ENCODE measurements at regions not wholly inside any gene's neighbourhood (a gene's known extent, or its start where the extent isn't known, plus 50 kb on each side); places are given as distances from the start of the nearest gene placed in this dataset.
"Not testable (repeated sequence)": the region's sequence is repeated elsewhere in the genome, so short reads cannot be mapped to it uniquely, and the experiment has no call there.

DNA sequence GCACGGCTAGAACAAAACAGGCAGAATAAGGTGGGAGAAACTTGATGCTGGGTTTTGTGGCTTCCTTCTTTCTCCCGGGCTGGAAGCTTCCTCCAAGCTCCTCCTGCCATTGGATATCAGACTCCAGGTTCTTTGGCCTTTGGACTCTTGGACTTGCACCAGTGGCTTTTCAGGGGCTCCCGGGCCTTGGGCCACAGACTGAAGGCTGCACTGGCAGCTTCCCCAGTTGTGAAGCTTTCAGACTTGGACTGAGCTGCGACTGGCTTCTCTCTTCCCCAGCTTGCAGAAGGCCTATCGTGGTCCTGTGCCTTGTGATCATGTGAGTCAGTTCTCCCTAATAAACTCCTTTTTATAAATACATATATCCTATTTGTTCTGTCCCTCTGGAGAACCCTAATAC is 364.4 kb downstream of the DNAH5 start:
- Mint-ChIP-seq H3K27me3 (no peaks in the 10 kb centered on the region), H3K27ac (no peak overlapping the region), H3K9me3 (peaks cover 0 to 7% of the 10 kb centered on the region in 2 donors), H3K4me1 (no peaks in the 10 kb centered on the region), H3K4me3 (no peak overlapping the region)
- ATAC-seq (no peak), DNase-seq (no peak)

DNA sequence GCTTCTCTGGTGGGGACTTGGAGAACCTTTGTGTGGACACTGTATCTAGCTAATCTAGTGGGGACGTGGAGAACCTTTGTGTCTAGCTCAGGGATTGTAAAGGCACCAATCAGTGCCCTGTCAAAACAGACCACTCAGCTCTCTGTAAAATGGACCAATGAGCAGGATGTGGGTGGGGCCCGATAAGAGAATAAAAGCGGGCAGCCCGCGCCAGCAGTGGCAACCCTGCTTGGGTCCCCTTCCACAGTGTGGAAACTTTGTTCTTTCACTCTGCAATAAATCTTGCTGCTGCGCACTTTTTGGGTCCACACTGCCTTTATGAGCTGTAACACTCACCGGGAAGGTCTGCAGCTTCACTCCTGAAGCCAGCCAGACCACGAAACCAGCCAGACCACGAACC is 365.4 kb downstream of the DNAH5 start:
- not testable (repeated sequence) for DNase-seq, H3K4me1 Mint-ChIP-seq, H3K4me3 Mint-ChIP-seq, ATAC-seq, H3K27me3 Mint-ChIP-seq, H3K27ac Mint-ChIP-seq, H3K9me3 Mint-ChIP-seq

DNA sequence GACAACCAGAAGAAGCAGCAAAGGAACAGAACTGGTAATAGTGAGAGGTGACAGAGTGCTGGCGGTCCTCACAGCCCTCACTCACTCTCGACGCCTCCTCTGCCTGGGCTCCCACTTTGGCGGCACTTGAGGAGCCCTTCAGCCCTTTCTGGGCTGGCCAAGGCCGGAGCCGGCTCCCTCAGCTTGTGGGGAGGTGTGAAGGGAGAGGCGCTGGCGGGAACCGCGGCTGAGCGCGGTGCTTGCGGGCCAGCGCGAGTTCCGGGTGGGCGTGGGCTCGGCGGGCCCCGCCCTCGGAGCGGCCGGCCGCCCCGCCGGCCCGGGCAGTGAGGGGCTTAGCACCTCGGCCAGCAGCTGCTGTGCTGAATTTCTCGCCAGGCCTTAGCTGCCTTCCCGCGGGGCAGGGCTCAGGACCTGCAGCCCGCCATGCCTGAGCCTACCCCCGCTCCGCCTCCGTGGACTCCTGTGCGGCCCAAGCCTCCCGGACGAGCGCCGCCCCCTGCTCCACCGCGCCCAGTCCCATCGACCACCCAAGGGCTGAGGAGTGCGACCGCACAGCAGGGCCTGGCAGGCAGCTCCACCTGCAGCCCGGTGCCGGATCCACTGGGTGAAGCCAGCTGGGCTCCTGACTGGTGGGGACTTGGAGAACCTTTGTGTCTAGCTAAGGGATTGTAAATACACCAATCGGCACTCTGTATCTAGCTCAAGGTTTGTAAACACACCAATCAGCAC is 366.0 kb downstream of the DNAH5 start:
- not testable (repeated sequence) for H3K27ac Mint-ChIP-seq, H3K27me3 Mint-ChIP-seq, ATAC-seq, DNase-seq, H3K4me3 Mint-ChIP-seq, H3K9me3 Mint-ChIP-seq, H3K4me1 Mint-ChIP-seq

DNA sequence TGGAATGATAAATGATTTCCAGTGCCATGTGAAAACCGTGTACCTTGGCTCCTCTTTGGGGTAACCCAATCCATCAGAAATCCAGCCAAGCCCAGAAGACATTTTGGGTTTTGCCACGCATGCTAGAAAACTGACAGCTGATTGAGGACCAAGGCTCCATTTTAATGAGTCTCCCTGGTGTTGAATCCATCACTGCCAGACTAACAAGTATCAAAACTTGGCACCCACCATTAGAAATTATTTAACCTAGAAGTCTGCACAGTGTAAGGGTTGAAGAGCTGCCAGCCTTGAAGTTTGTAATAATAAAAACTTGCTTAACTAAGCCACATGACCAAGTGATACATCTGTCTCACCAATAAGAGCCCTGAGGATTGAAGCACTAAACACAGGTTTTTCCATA is 369.9 kb downstream of the DNAH5 start:
- ATAC-seq, result no peak
- DNase-seq, result no peak

DNA sequence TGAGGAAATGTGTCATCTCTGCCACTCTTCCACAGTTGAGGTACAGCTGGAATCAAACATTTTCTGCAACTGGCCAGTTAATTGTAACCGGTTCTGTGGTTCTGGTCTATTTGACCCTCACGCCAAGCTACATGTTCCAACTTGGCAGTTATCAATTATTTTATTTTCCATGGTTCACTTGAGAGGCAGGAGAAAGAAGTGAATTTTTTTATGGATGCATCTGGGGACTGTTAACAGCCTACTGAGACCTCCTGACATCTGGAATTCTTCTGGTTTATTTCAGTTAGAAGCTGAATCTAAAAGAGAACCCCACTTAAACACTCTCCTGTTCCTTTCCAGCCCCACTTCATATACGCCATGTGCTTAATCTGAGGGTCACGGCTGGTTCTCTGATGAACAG is 372.3 kb downstream of the DNAH5 start:
- ATAC-seq (no peak), DNase-seq (no peak)
- Mint-ChIP-seq H3K27me3 (no peaks in the 10 kb centered on the region), H3K4me3 (no peak overlapping the region), H3K9me3 (peaks cover 6 to 9% of the 10 kb centered on the region in 2 donors), H3K4me1 (no peaks in the 10 kb centered on the region), H3K27ac (no peak overlapping the region)

More for the DNA sequence above, 369.9 kb downstream of the DNAH5 start:
- Mint-ChIP-seq H3K27me3 (no peaks in the 10 kb centered on the region), H3K9me3 (peaks cover 5 to 13% of the 10 kb centered on the region in 2 donors), H3K27ac (no peak overlapping the region), H3K4me1 (no peaks in the 10 kb centered on the region), H3K4me3 (no peak overlapping the region)

DNA sequence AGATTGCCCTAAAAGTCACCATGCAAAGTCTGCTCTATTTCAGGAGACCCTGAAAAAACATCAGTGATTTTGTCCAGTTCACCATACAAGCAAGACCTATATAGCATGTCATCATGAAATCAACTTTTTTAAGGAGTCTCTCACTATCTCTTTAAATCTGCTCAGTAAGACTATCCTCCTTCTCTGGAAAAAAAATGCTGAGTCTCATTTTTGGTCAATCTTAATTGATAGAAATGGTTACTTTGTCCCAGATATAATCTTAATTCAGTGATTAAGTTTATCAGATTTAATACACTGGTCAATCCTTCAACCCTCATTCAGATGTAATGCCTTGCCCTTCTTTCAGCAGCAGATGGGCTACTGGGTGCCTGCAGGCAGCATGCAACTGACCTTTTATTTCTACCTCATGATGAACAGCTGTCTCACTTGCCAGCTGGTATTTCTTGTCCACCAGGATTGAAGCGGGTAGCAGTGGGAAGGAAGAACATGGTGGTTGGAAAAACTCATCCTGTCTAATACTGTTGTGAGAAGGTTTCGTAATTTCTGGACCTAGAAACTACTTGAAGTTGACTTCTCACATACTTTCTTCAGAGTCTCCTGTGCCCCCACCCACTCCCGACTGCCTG is 375.3 kb downstream of the DNAH5 start:
- Mint-ChIP-seq H3K4me1 (no peaks in the 10 kb centered on the region), H3K27ac (no peak overlapping the region), H3K9me3 (peaks cover 9 to 13% of the 10 kb centered on the region in 2 donors), H3K27me3 (no peaks in the 10 kb centered on the region), H3K4me3 (no peak overlapping the region)
- DNase-seq, result no peak
- ATAC-seq, result no peak

DNA sequence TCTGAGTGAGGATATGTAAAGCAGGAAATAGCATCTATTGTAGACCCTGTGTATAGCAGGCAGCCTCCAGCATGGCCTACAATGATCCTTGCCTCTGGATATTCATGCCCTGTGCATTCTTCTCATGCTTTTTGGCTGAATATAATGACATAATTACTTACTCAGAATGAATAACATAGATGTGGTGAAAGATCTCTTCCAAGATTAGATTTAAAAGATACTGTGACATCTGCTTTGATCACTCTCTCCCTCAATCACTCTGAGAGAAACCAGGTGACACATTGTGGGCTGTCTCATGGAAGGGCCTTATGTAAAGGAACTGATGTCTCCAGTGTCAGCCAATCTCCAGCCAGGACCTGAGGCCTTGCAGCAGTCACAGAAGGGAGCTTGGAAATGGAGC is 376.7 kb downstream of the DNAH5 start:
- ATAC-seq, result no peak

DNA sequence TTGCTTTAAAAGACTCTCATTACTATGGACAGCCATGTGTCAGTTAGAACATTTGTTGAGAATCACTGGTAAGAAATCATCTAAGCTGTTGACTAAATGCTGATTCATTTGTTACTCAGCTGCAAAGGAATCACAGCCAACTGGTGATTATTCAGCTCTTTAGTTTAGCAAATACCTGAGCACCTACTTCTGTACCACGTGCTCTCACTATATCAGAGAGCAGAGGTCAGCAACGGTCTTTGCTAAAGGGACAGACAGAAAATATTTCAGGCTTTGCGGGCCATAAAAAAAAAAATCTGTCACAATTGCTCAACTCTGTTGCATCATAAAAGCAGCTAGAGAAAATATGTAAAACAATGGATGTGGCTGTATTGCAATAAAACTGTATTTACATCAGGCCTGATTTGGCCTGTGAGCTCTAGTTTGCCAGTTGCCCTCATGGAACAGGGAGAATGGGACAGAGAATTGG is 377.6 kb downstream of the DNAH5 start:
- no peak overlapping the region for H3K4me3 Mint-ChIP-seq
- H3K4me1 Mint-ChIP-seq, result no peaks in the 10 kb centered on the region
- ATAC-seq (no peak), DNase-seq (no peak)
- H3K9me3 Mint-ChIP-seq, result peaks cover 9 to 15% of the 10 kb centered on the region in 2 donors
- H3K27ac Mint-ChIP-seq, result no peak overlapping the region
- no peaks in the 10 kb centered on the region for H3K27me3 Mint-ChIP-seq

More for the DNA sequence above, 376.7 kb downstream of the DNAH5 start:
- Mint-ChIP-seq H3K4me3 (no peak overlapping the region), H3K9me3 (peaks cover 9 to 15% of the 10 kb centered on the region in 2 donors), H3K27me3 (no peaks in the 10 kb centered on the region), H3K27ac (no peak overlapping the region), H3K4me1 (no peaks in the 10 kb centered on the region)
- no peak for DNase-seq

DNA sequence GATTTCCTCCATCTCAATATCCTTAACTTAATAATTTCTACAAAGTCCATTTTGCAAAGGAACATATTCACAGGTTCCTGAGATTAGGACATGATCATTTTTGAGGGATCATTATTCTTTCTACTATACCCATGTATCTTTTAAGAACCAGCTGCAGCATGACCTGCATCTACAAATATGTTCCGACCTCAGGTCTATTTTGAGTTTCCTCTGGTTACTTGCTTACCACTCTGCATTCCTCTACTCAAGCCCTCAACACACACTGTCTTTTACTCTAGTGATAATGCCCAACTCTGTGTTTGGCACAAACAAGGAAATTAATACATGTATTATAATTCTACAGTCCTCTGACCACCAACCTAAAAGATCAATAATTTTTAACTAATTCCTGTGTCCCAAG is 386.1 kb downstream of the DNAH5 start:
- ATAC-seq (no peak), DNase-seq (no peak)
- peaks cover 14 to 16% of the 10 kb centered on the region in 2 donors for H3K9me3 Mint-ChIP-seq
- no peak overlapping the region for H3K4me3 Mint-ChIP-seq
- no peak overlapping the region for H3K27ac Mint-ChIP-seq
- H3K27me3 Mint-ChIP-seq, result no peaks in the 10 kb centered on the region
- no peaks in the 10 kb centered on the region for H3K4me1 Mint-ChIP-seq

DNA sequence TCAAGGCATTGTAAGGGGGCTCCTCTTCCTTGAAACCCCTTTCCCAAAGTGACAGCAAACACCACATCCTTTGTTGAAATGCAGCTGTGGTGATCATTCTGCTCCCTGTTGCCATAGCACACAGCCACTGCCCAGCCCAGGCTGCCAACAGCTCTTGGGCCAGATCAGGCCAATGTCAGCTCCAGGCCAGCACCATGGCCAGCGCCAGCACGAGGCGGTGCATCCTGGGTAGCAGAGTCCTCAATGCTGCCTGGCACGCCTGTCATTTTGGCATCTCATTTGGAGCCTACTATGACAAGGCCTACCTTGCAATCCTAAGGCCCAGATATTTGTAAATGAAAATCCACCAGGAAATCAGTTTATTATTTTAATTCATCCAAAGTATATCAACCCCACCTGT is 390.6 kb downstream of the DNAH5 start:
- H3K4me3 Mint-ChIP-seq, result no peak overlapping the region
- H3K9me3 Mint-ChIP-seq, result peaks cover 10 to 16% of the 10 kb centered on the region in 2 donors
- no peaks in the 10 kb centered on the region for H3K27me3 Mint-ChIP-seq
- ATAC-seq (no peak), DNase-seq (no peak)
- no peaks in the 10 kb centered on the region for H3K4me1 Mint-ChIP-seq
- H3K27ac Mint-ChIP-seq, result no peak overlapping the region

DNA sequence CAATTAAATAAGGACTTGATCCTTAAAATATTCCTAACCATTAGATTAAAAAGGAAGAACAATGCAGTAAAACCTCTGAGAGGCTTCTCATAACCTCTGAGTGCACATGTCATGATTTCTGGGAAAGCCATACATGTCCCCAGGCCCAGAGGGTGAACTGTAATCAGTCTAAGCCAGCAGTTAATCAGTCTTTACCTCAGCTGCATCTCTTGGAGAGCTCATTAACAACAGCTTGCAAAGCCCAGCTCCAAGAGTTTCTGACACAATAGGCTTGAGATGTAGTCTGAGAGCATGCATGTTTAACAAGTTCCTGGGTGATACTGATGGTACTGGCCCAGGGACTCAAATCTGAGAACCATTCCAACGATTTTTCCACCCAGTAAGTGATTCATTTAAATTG is 392.1 kb downstream of the DNAH5 start:
- Mint-ChIP-seq H3K4me1 (no peaks in the 10 kb centered on the region), H3K27me3 (no peaks in the 10 kb centered on the region)
- no peak for ATAC-seq

DNA sequence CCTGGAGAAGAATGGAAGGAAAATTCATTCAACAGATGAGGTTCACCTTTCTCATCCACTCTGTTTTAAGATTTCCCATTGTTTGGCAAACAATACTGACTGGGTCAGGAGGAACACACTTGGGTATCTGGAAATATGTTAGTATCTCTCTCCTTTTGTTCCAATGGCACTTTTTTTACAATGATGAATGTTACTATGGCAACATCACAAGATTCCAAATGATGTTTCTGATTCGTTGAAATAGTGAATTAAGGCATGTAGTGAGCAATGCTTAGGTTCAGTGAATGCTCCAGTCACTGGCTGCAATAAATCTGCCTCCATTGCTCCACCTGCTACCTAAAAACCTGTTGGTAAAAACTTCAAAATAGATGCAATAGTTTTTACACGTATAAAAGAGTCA is 392.8 kb downstream of the DNAH5 start:
- Mint-ChIP-seq H3K4me3 (no peak overlapping the region), H3K4me1 (no peaks in the 10 kb centered on the region), H3K27me3 (no peaks in the 10 kb centered on the region), H3K27ac (no peak overlapping the region), H3K9me3 (no peaks in the 10 kb centered on the region)
- DNase-seq, result no peak
- ATAC-seq, result no peak

More for the DNA sequence above, 392.1 kb downstream of the DNAH5 start:
- H3K4me3 Mint-ChIP-seq, result no peak overlapping the region
- peaks cover 5 to 7% of the 10 kb centered on the region in 2 donors for H3K9me3 Mint-ChIP-seq
- no peak overlapping the region for H3K27ac Mint-ChIP-seq
- DNase-seq, result no peak

DNA sequence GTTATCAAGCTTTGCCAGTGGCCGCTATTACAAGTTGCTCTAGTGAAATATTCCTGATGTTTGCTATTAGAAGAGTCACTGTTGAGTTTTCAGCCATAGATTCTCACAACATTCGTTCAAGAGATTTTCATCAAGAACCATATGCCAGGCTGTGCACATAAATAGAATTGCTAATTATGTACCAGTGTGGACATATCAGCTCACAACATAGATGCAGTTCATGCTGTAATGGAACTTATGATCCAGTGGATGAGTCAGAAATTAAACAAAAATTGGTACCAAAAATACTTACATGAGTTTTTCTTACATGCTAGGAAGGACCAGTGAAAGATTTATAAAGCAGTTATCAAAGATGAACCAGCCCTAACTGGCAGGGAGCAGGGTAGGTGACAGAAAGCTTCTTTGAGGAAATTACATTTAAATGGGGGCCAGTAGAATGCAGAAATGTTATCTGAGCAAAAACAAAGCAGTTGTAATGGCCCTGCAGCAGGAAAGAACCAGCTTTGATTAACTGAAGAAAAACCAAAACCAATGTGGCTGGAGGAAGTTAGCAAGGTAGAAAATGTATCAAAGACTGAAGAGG is 404.2 kb downstream of the DNAH5 start:
- peaks cover 0 to 11% of the 10 kb centered on the region in 2 donors for H3K9me3 Mint-ChIP-seq
- H3K27me3 Mint-ChIP-seq, result no peaks in the 10 kb centered on the region
- DNase-seq, result no peak
- no peaks in the 10 kb centered on the region for H3K4me1 Mint-ChIP-seq
- no peak overlapping the region for H3K4me3 Mint-ChIP-seq
- H3K27ac Mint-ChIP-seq, result no peak overlapping the region
- ATAC-seq, result no peak

DNA sequence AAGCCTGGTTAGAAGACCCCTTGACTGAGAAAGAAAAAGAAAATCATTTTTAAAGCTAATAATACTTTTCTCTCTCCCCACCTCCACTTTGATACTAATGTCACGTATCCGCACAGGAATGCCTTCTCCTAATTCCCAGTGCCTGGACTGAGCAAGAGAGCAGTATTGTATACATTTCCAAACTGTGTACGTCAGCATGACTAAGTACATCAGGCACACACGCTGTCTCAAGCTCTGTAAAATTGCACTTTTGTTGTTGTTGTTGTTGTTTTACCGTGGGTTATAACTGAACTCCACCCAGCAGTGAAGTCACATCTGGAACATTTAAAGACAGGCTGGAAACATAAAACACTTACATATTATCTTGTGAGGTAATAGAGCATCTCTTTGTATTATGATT is 407.6 kb downstream of the DNAH5 start:
- H3K4me3 Mint-ChIP-seq, result no peak overlapping the region
- H3K9me3 Mint-ChIP-seq, result peaks cover 0 to 7% of the 10 kb centered on the region in 2 donors

DNA sequence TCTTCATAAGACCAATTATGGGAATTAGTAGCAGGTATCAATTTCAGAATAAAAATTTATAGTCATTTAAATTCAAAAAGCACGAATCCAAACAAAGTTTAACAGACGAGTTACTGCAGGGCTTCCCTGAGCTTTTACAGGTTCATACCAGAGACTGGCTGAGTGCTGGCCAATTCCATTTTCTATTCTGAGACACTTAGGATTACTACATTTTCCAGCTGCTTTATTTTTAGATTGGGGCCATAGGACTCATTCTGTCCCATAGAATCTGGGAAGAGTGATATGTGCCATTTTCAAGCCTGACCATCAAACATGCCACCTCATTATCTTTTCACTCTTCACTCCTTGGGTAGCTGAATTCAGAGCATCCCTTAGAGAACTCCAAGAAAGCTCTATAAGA is 410.7 kb downstream of the DNAH5 start:
- no peak overlapping the region for H3K27ac Mint-ChIP-seq
- ATAC-seq, result no peak
- no peak overlapping the region for H3K4me3 Mint-ChIP-seq
- no peaks in the 10 kb centered on the region for H3K27me3 Mint-ChIP-seq
- no peaks in the 10 kb centered on the region for H3K4me1 Mint-ChIP-seq
- peaks cover 0 to 7% of the 10 kb centered on the region in 2 donors for H3K9me3 Mint-ChIP-seq
- no peak for DNase-seq

More for the DNA sequence above, 407.6 kb downstream of the DNAH5 start:
- DNase-seq (no peak), ATAC-seq (no peak)
- Mint-ChIP-seq H3K27me3 (no peaks in the 10 kb centered on the region), H3K27ac (no peak overlapping the region), H3K4me1 (no peaks in the 10 kb centered on the region)

DNA sequence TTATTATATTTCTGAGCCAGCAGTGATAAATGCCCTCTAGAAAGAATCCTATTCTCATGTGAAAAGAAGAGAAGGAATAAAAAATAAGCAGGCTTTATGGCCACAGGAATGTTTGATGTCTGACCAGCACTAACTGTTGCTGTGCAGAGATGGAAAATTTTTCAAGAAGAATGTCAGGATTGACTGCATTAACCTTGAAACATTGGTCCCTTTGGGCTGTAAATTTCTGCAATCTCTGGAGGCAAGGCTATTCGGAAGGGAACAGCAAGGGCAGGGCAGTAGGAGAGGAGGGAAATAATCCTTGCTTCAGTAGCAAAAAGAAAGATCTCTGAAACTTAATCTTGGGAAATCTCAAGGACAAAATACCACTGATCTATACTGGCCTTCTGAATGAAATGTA is 415.2 kb downstream of the DNAH5 start:
- H3K9me3 Mint-ChIP-seq, result peaks cover 4 to 6% of the 10 kb centered on the region in 2 donors
- no peaks in the 10 kb centered on the region for H3K4me1 Mint-ChIP-seq
- ATAC-seq (no peak), DNase-seq (no peak)
- H3K4me3 Mint-ChIP-seq, result no peak overlapping the region
- H3K27ac Mint-ChIP-seq, result no peak overlapping the region
- H3K27me3 Mint-ChIP-seq, result no peaks in the 10 kb centered on the region

Data from stimulated activated naive CD8-positive, alpha-beta T cell treated with anti-CD3 and anti-CD28 coated beads, Interleukin-15, amount 100 ng/mL, for 72 hours (primary cell).